Endothelial cell of umbilical vein (primary cell): ENCODE measurements at regions not wholly inside any gene's neighbourhood (a gene's known extent, or its start where the extent isn't known, plus 50 kb on each side); places are given as distances from the start of the nearest gene placed in this dataset.

ENCODE experiments used
- BruUV-seq: library from RNA; stranded (reverse); fragments of 400-500 nt; replicated peaks from 2 replicates; lab custom pipeline; 2021; lab: Mats Ljungman, UMichigan
- CTCF ChIA-PET: fragments of 300-600, 350-600 bp; sonication (Branson Sonifier 250); formaldehyde crosslinking; loops from one replicate; lab custom pipeline; 2021; ENCODE audit warnings: antibody characterized with exemption, inconsistent platforms; lab: Charles Lee
- POLR2A ChIA-PET: fragments of 300-600, 350-600 bp; sonication (Branson Sonifier 250); formaldehyde crosslinking; loops from one replicate; lab custom pipeline; 2021; ENCODE audit warnings: antibody characterized with exemption, inconsistent platforms; lab: Charles Lee
- DNase-seq: peaks from one replicate; pipeline ENCODE4 v3.0.0-alpha.2; 2011; ENCODE audit warnings: low read depth, low spot score
- FAIRE-seq: peaks from 2 replicates; lab custom pipeline; 2011; peaks lifted over from hg19 to GRCh38; lab: Jason Lieb, UNC
- H2AFZ ChIP-seq: 2 replicates; pipeline ENCODE4 v1.6.0; 2012; ENCODE audit warnings: low read depth, low read length, control low read depth, inconsistent platforms
- H3K27ac ChIP-seq: 2 replicates; pipeline ENCODE4 v1.5.1; 2011; ENCODE audit warnings: low read depth, mild to moderate bottlenecking, control low read depth, low read length, moderate library complexity; ENCODE audit not compliant: insufficient read depth
- H3K27me3 ChIP-seq, 2 experiments: 2 replicates each; pipeline versions ENCODE4 v1.6.0 to v1.6.1; 2011; ENCODE audit warnings: low read length in 2 of 2, mixed read lengths in 1 of 2; ENCODE audit not compliant: control insufficient read depth in 2 of 2, insufficient read depth in 2 of 2
- H3K36me3 ChIP-seq, 2 experiments: 2 replicates in 1 of 2; 3 replicates in 1 of 2; pipeline ENCODE4 v1.5.1; 2011; ENCODE audit warnings: low read length in 2 of 2, mild to moderate bottlenecking in 1 of 2, moderate library complexity in 1 of 2; ENCODE audit not compliant: control insufficient read depth in 2 of 2, insufficient read depth in 2 of 2; ENCODE audit errors: extremely low read depth in 1 of 2
- H3K4me1 ChIP-seq: 3 replicates; pipeline ENCODE4 v1.5.1; 2011; ENCODE audit warnings: mild to moderate bottlenecking, low read length; ENCODE audit not compliant: control insufficient read depth, insufficient read depth; ENCODE audit errors: extremely low read depth
- H3K4me2 ChIP-seq: 2 replicates; pipeline ENCODE4 v1.6.1; 2011; ENCODE audit warnings: low read length, control low read depth, mixed read lengths; ENCODE audit not compliant: insufficient read depth
- H3K4me3 ChIP-seq, 3 experiments: fragments of 200-600 bp in 1 of 3; sonication (generic), shearing (Covaris generic) in 1 of 3; replicated peaks in 1 of 3; 2 replicates each; pipeline ENCODE4 v1.5.1; 2011 to 2016; ENCODE audit warnings: control low read depth in 3 of 3, low read length in 3 of 3, mild to moderate bottlenecking in 2 of 3, inconsistent platforms in 1 of 3, low read depth in 1 of 3, moderate library complexity in 1 of 3; ENCODE audit not compliant: insufficient read depth in 1 of 3
- H3K79me2 ChIP-seq: 2 replicates; pipeline ENCODE4 v1.6.0; 2012; ENCODE audit warnings: low read length, inconsistent platforms; ENCODE audit not compliant: control insufficient read depth, insufficient read depth
- H3K9ac ChIP-seq: replicated peaks from 2 replicates; pipeline ENCODE3; 2011; ENCODE audit warnings: low read length, control low read depth; ENCODE audit not compliant: insufficient read depth; ENCODE audit errors: extremely low read depth
- H3K9me1 ChIP-seq: replicated peaks from 3 replicates; pipeline ENCODE4 v1.6.0; 2011; ENCODE audit warnings: mild to moderate bottlenecking, low read length; ENCODE audit not compliant: control insufficient read depth, insufficient read depth; ENCODE audit errors: extremely low read depth
- H3K9me3 ChIP-seq: replicated peaks from 2 replicates; pipeline ENCODE4 v1.5.1; 2012; ENCODE audit warnings: low read length, inconsistent platforms; ENCODE audit not compliant: control insufficient read depth, insufficient read depth
- H4K20me1 ChIP-seq: replicated peaks from 2 replicates; pipeline ENCODE3; 2011; ENCODE audit warnings: mild to moderate bottlenecking, low read length; ENCODE audit not compliant: control insufficient read depth, insufficient read depth; ENCODE audit errors: extremely low read depth
- EZH2 ChIP-seq: IDR thresholded peaks from 2 replicates; pipeline ENCODE4 v1.6.1; 2012; ENCODE audit warnings: borderline replicate concordance, low read depth, mild to moderate bottlenecking, moderate library complexity, low read length, inconsistent platforms; ENCODE audit not compliant: severe bottlenecking
- FOS ChIP-seq: IDR thresholded peaks from 2 replicates; pipeline ENCODE4 v1.6.1; 2011; ENCODE audit warnings: mild to moderate bottlenecking, low read length, moderate library complexity, borderline replicate concordance; ENCODE audit not compliant: insufficient read depth
- GATA2 ChIP-seq: IDR thresholded peaks from 2 replicates; pipeline ENCODE4 v1.7.0; 2011; ENCODE audit warnings: low read depth, mild to moderate bottlenecking, moderate library complexity, mixed read lengths, low read length; ENCODE audit not compliant: insufficient read length, insufficient read depth
- JUN ChIP-seq: IDR thresholded peaks from 2 replicates; pipeline ENCODE4 v1.6.1; 2011; ENCODE audit warnings: borderline replicate concordance, low read depth; ENCODE audit not compliant: insufficient read length, insufficient read depth
- MYC ChIP-seq: IDR thresholded peaks from one replicate; pipeline ENCODE4 v1.6.1; 2011; ENCODE audit warnings: mild to moderate bottlenecking, low read depth, low read length
- POLR2A ChIP-seq: IDR thresholded peaks from 2 replicates; pipeline ENCODE4 v1.6.1; 2012; ENCODE audit warnings: low read depth, mild to moderate bottlenecking, control low read depth, low read length
- POLR2AphosphoS5 ChIP-seq: IDR thresholded peaks from 2 replicates; pipeline ENCODE4 v1.6.1; 2012; ENCODE audit warnings: low read depth, mild to moderate bottlenecking, control low read depth, low read length, moderate library complexity; ENCODE audit not compliant: insufficient read depth
- dilution Hi-C: fragments of 300-500 bp; cut with MboI; formaldehyde crosslinking; loops from one replicate; pipeline ENCODE4 v1.15.0; 2019; ENCODE audit warnings: low sequenced_read_pairs; ENCODE audit not compliant: extremely low pct_ligation_motif_present
- intact Hi-C: fragments of 100-400 bp; cut with micrococcal nuclease; formaldehyde crosslinking; loops from one replicate; pipeline ENCODE4 v1.10.0; 2022
- TF ChIP-seq, protein P1 (sequence below), 2 donors: IDR thresholded peaks; 1 replicate in 1 of 2; 2 replicates in 1 of 2; pipeline ENCODE4 v1.5.1; 2011; ENCODE audit warnings: low read length in 2 of 2, mild to moderate bottlenecking in 2 of 2, moderate library complexity in 2 of 2, control low read depth in 1 of 2, inconsistent platforms in 1 of 2, low read depth in 1 of 2; ENCODE audit not compliant: insufficient read depth in 1 of 2; ENCODE audit errors: extremely low read depth in 1 of 2
- TF ChIP-seq, protein P2 (sequence below): IDR thresholded peaks from 2 replicates; pipeline ENCODE4 v1.6.1; 2011; ENCODE audit not compliant: insufficient read depth, insufficient read length

DNA sequence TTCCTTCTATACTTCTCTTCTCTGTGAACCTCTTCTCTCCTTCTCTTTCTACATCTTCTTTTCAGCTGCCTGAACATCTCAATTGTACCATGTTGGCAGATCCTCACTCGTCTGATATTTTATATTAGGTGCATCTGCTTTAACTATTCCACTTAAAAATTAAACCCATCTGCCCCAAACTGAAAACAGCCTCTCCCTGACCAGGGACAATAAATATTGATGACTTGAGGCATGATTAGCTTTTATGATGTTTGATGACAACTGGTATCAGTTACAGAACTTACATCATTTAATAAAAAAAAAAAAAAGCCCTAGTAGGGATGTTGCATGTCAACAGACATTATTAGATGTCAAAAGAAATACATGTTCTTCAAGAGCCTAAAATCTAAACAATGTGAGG is 79.8 kb upstream of the HABP2 start:
- H3K36me3 ChIP-seq: no peaks in the 10 kb centered on the region
- H3K27ac ChIP-seq: no peak overlapping the region
- H2AFZ ChIP-seq: no peak overlapping the region
- POLR2A ChIA-PET: no interaction called here
- DNase-seq (no peak), FAIRE-seq (no peak)
- no peaks in the 10 kb centered on the region for H3K9me3 ChIP-seq
- H3K9me1 ChIP-seq: no peaks in the 10 kb centered on the region
- no peak overlapping the region for H3K4me3 ChIP-seq
- no peaks in the 10 kb centered on the region for H3K4me1 ChIP-seq
- no TSS peak for BruUV-seq
- dilution Hi-C loops: no loop called here
- H3K4me2 ChIP-seq: no peak overlapping the region
- no peaks in the 10 kb centered on the region for H3K79me2 ChIP-seq
- TF ChIP-seq EZH2 (no peak), JUN (no peak), POLR2AphosphoS5 (no peak), POLR2A (no peak), GATA2 (no peak), MYC (no peak)
- intact Hi-C loops: no loop called here
- CTCF ChIA-PET: interaction anchor here (1.1 kb wide), 1 partner anchor 9 kb away, joined by 3 read pairs; no protein-coding TSS in a partner anchor
- no peaks in the 10 kb centered on the region for H4K20me1 ChIP-seq
- H3K9ac ChIP-seq: no peak overlapping the region
- no peaks in the 10 kb centered on the region for H3K27me3 ChIP-seq

DNA sequence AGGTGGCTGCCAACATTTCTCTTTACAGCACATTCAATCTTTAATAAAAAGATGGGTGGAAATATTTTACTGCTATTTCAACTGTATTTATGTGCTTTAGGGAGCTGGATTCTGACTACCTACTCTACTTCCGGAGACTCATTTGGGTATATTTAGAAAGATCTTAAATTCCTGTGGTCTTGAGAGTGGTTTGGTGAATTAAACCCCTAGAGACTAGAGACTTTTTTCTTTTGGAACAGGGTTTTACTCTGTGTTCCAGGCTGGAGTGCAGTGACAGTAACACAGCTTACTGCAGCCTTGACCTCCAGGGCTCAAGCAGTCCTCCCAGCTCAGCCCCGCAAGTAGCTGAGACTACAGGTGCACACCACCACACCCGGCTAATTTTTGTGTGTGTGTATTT is 79.0 kb upstream of the HABP2 start:
- H3K27me3 ChIP-seq: no peaks in the 10 kb centered on the region
- H3K9me1 ChIP-seq: no peaks in the 10 kb centered on the region
- FAIRE-seq: no peak
- ChIA-PET CTCF (no interaction called here), POLR2A (no interaction called here)
- intact Hi-C loops: no loop called here
- H3K4me1 ChIP-seq: no peaks in the 10 kb centered on the region
- TF ChIP-seq FOS: no peak
- TF ChIP-seq MYC: no peak
- no peak for TF ChIP-seq GATA2
- TF ChIP-seq, protein P1, sequence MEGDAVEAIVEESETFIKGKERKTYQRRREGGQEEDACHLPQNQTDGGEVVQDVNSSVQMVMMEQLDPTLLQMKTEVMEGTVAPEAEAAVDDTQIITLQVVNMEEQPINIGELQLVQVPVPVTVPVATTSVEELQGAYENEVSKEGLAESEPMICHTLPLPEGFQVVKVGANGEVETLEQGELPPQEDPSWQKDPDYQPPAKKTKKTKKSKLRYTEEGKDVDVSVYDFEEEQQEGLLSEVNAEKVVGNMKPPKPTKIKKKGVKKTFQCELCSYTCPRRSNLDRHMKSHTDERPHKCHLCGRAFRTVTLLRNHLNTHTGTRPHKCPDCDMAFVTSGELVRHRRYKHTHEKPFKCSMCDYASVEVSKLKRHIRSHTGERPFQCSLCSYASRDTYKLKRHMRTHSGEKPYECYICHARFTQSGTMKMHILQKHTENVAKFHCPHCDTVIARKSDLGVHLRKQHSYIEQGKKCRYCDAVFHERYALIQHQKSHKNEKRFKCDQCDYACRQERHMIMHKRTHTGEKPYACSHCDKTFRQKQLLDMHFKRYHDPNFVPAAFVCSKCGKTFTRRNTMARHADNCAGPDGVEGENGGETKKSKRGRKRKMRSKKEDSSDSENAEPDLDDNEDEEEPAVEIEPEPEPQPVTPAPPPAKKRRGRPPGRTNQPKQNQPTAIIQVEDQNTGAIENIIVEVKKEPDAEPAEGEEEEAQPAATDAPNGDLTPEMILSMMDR (IDR thresholded peaks at IDR 0.05; ENCODE audit: extremely low read depth in 1 of 2, insufficient read depth in 1 of 2, low read depth in 1 of 2, low read length in 2 of 2): no peak
- TF ChIP-seq POLR2A: no peak
- TF ChIP-seq, protein P2, sequence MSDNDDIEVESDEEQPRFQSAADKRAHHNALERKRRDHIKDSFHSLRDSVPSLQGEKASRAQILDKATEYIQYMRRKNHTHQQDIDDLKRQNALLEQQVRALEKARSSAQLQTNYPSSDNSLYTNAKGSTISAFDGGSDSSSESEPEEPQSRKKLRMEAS: no peak
- TF ChIP-seq JUN: no peak
- TF ChIP-seq EZH2: no peak
- TF ChIP-seq POLR2AphosphoS5: no peak
- no peak overlapping the region for H3K9ac ChIP-seq
- no peaks in the 10 kb centered on the region for H3K79me2 ChIP-seq
- no peak overlapping the region for H2AFZ ChIP-seq
- dilution Hi-C loops: no loop called here
- BruUV-seq: no TSS peak
- DNase-seq: no peak
- no peaks in the 10 kb centered on the region for H3K9me3 ChIP-seq
- H3K4me2 ChIP-seq: no peak overlapping the region
- no peaks in the 10 kb centered on the region for H3K36me3 ChIP-seq
- H4K20me1 ChIP-seq: no peaks in the 10 kb centered on the region
- no peak overlapping the region for H3K27ac ChIP-seq
- no peak overlapping the region for H3K4me3 ChIP-seq
